ENCODE measurements at regions not wholly inside any gene's neighbourhood (a gene's known extent, or its start where the extent isn't known, plus 50 kb on each side); places are given as distances from the start of the nearest gene placed in this dataset.

- peaks cover 0 to 9% (median 0%) of the 10 kb centered on the region in 3 donors for H3K27me3 ChIP-seq
- H3K36me3 ChIP-seq, result no peaks in the 10 kb centered on the region
- no peak for DNase-seq
- H3K4me3 ChIP-seq, result no peak overlapping the region
- H3K4me1 ChIP-seq, result peaks cover 3 to 27% (median 18%) of the 10 kb centered on the region in 4 donors
- H3K9me3 ChIP-seq, result no peaks in the 10 kb centered on the region
- WGBS, 2 donors, result 41 to 68% methylated on average over 27 of the region's 27 CpGs
- H3K27ac ChIP-seq, result no peak overlapping the region
- TF ChIP-seq POLR2AphosphoS5 (IDR thresholded peaks at IDR 0.05), result no peak
- TF ChIP-seq, protein P1, sequence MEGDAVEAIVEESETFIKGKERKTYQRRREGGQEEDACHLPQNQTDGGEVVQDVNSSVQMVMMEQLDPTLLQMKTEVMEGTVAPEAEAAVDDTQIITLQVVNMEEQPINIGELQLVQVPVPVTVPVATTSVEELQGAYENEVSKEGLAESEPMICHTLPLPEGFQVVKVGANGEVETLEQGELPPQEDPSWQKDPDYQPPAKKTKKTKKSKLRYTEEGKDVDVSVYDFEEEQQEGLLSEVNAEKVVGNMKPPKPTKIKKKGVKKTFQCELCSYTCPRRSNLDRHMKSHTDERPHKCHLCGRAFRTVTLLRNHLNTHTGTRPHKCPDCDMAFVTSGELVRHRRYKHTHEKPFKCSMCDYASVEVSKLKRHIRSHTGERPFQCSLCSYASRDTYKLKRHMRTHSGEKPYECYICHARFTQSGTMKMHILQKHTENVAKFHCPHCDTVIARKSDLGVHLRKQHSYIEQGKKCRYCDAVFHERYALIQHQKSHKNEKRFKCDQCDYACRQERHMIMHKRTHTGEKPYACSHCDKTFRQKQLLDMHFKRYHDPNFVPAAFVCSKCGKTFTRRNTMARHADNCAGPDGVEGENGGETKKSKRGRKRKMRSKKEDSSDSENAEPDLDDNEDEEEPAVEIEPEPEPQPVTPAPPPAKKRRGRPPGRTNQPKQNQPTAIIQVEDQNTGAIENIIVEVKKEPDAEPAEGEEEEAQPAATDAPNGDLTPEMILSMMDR (IDR thresholded peaks at IDR 0.05), result no peak
- TF ChIP-seq POLR2A (IDR thresholded peaks at IDR 0.05), result no peak
- TF ChIP-seq EP300 (IDR thresholded peaks at IDR 0.05), result no peak
- intact Hi-C loops (cut with DNase I), result no loop called here
Observed at GRCh38 chr9:134226221-134226930, 62.0 kb upstream of the RNU6ATAC start.

GRCh38 chr9:134227451-134228411 is 63.4 kb upstream of the RNU6ATAC start:
- TF ChIP-seq POLR2AphosphoS5 (IDR thresholded peaks at IDR 0.05), result no peak
- TF ChIP-seq, protein P1 (IDR thresholded peaks at IDR 0.05), result no peak
- Histone ChIP-seq H3K4me3 (no peak overlapping the region), H3K36me3 (no peaks in the 10 kb centered on the region), H3K9me3 (no peaks in the 10 kb centered on the region), H3K4me1 (peaks cover 3 to 34% (median 24%) of the 10 kb centered on the region in 4 donors), H3K27me3 (peaks cover 0 to 9% (median 0%) of the 10 kb centered on the region in 3 donors), H3K27ac (no peak overlapping the region)
- intact Hi-C loops (cut with DNase I), result no loop called here
- 23 to 66% methylated on average over 27 of the region's 27 CpGs for WGBS, 2 donors
- no peak for DNase-seq

- no peak for DNase-seq
- Histone ChIP-seq H3K9me3 (no peaks in the 10 kb centered on the region), H3K27ac (no peak overlapping the region), H3K27me3 (peaks cover 0 to 9% (median 0%) of the 10 kb centered on the region in 3 donors), H3K4me3 (no peak overlapping the region), H3K4me1 (peaks cover 3 to 32% (median 24%) of the 10 kb centered on the region in 4 donors), H3K36me3 (no peaks in the 10 kb centered on the region)
- intact Hi-C loops (cut with DNase I), result no loop called here
- WGBS, 2 donors, result 66 to 83% methylated on average over 8 of the region's 8 CpGs
- TF ChIP-seq EP300 (IDR thresholded peaks at IDR 0.05), result no peak
Observed at GRCh38 chr9:134228649-134229048, 64.3 kb upstream of the RNU6ATAC start.

DNA sequence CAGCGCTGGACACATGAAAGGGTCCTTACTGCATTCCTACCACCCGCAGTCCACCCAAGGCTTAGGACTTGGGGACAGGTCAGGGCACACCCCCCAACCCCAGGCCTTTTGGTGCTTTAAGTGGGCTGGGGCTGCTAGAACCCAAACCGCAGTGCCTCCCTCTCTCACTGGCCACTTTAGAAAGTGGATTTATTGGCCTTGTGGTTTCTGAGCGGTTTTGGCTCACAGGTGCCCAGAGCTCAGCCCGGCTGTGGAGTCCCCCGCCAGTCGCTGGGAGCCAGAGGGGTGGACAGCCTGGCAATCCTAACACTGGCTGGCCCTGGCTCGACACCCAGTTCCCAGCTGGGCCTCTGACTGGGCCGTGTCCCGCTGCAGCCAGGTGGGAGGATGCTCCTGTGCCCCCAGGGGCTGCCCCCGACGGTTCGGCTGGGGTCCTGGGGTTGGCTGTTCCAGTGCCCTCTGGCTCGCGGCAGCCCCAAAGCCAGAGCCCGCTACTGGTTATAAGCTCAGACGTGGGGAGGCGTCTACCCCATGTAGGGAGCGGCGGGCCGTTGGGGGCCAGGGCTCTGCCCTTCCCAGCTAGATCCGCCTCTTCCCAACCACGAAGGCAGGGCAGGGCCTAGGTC is 65.2 kb upstream of the RNU6ATAC start:
- Histone ChIP-seq H3K36me3 (no peaks in the 10 kb centered on the region), H3K9me3 (no peaks in the 10 kb centered on the region), H3K4me3 (no peak overlapping the region), H3K4me1 (peaks cover 3 to 23% (median 20%) of the 10 kb centered on the region in 4 donors), H3K27ac (no peak overlapping the region), H3K27me3 (peaks cover 0 to 9% (median 0%) of the 10 kb centered on the region in 3 donors)
- TF ChIP-seq POLR2A (IDR thresholded peaks at IDR 0.05), result no peak
- DNase-seq, result no peak
- intact Hi-C loops (cut with DNase I), result no loop called here
- 80 to 90% methylated on average over 23 of the region's 23 CpGs for WGBS, 2 donors

DNA sequence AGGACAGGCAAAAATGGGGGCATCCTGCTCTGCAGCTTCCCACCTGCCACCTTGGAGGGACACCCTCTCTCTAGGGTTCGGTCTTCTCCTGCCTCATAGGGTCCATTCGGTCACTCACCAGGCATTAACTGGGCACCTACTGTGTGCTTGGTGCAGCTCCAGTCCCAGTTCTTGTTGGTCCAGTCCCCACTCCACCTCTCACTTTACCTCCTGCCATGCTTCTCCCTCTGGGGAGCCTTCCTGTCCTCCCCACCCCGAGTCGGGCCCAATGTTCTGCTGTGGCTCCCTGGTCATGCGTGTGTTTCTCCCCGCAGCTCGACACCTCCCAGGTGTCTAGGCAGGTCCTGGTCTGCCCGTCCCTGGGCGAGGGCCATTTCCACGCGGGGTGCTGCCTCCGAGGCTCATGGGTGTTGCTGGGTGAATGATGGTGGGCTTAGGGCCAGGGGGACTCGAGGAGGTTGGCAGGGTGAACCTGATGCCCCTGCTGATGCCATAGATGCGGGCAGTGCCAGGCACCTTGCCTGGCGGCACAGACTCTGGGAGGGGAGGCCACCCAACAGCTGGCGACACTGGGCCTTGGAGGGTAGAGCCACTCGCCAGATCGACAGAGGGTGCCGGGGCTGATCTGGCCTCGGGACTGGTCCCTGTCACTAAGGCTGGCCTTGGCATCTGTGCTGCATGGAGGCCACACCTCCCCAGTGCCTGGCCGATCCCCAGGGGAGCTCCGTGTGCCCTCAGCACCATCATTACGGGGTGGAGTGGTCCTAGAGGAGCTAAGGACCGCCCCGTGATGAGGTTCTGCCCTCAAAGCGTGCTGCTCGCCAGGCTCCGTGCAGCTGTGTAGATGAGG is 66.0 kb upstream of the RNU6ATAC start:
- peak overlapping the region in 3 of 4 donors; percentile 59 for H3K27ac ChIP-seq
- intact Hi-C loops (cut with DNase I), result no loop called here
- no peaks in the 10 kb centered on the region for H3K36me3 ChIP-seq
- no peak overlapping the region for H3K4me3 ChIP-seq
- no peaks in the 10 kb centered on the region for H3K9me3 ChIP-seq
- WGBS, 2 donors, result 71 to 88% methylated on average over 28 of the region's 28 CpGs
- H3K4me1 ChIP-seq, result peaks cover 3 to 21% (median 19%) of the 10 kb centered on the region in 4 donors
- DNase-seq, result no peak
- TF ChIP-seq EP300 (IDR thresholded peaks at IDR 0.05) (no peak), POLR2AphosphoS5 (IDR thresholded peaks at IDR 0.05) (no peak)
- TF ChIP-seq, protein P1 (IDR thresholded peaks at IDR 0.05), result no peak
- peaks cover 0 to 9% (median 0%) of the 10 kb centered on the region in 3 donors for H3K27me3 ChIP-seq

Data from sigmoid colon (tissue), 6 donors.